Psoas muscle (tissue), 7 donors: ENCODE measurements at regions not wholly inside any gene's neighbourhood (a gene's known extent, or its start where the extent isn't known, plus 50 kb on each side); places are given as distances from the start of the nearest gene placed in this dataset.

Source experiments
- ATAC-seq, 4 donors: fragments of 200-7000 bp; cut with Tn5 transposase; one replicate each; pipeline ENCODE4 v1.9.1; 2020; ENCODE audit warnings: moderate library complexity in 3 of 4, mild to moderate bottlenecking in 2 of 4
- DNase-seq, 2 donors: peaks; one replicate each; pipeline ENCODE4 v3.0.0-alpha.2; 2020
- H3K27ac ChIP-seq: fragments of 200-600 bp; one replicate; pipeline ENCODE4 v1.8.0; 2022
- H3K27me3 ChIP-seq, 3 donors: fragments of 200-600 bp in 1 of 3; one replicate each; pipeline versions ENCODE4 v1.6.1 to v1.8.0; 2013 to 2022; ENCODE audit warnings: low read length in 2 of 3, mild to moderate bottlenecking in 2 of 3, moderate library complexity in 1 of 3; ENCODE audit not compliant: insufficient read depth in 3 of 3
- H3K36me3 ChIP-seq, 2 donors: fragments of 200-600 bp in 1 of 2; one replicate each; pipeline versions ENCODE4 v1.6.1 to v1.8.0; 2013 to 2022; ENCODE audit warnings: low read depth in 1 of 2, mild to moderate bottlenecking in 1 of 2, moderate library complexity in 1 of 2; ENCODE audit not compliant: insufficient read depth in 1 of 2
- H3K4me1 ChIP-seq: fragments of 200-600 bp; one replicate; pipeline ENCODE4 v1.8.0; 2022
- H3K4me3 ChIP-seq: fragments of 200-600 bp; one replicate; pipeline ENCODE4 v1.8.0; 2022; ENCODE audit warnings: mild to moderate bottlenecking
- H3K9me3 ChIP-seq: fragments of 200-600 bp; one replicate; pipeline ENCODE4 v1.8.0; 2022
- CTCF ChIP-seq: fragments of 200-600 bp; IDR thresholded peaks from one replicate; pipeline ENCODE4 v1.8.0; 2022; ENCODE audit warnings: antibody characterized with exemption
- WGBS, 3 donors: extraction: QIAGEN DNeasy Blood & Tissue Kit; methylation state at CpG; one replicate each; pipeline versions ENCODE4 v1.1.6 to v1.1.7; 2013; 5-methylcytosine and 5-hydroxymethylcytosine counted together
- intact Hi-C, 2 donors: fragments of 100-400 bp; cut with DNase I; formaldehyde crosslinking; loops; one replicate each; pipeline versions ENCODE4 v1.11.0 to v1.14.2; 2022
- donor health status: healthy with polysubstance abuse.
- donor health status: DM: no; HTN: no; CAD: no; lungs with moderate emphysema.
- donor health status: Bipolar disorder and iron deficiency.
- donor health status: healthy.
- donor health status: DM: yes; HTN: yes; CAD: no.
- donor health status: DM: no; HTN: no; CAD: no.
- donor health status: DM: yes; HTN: yes; CAD: no.

GRCh38 chr21:16258844-16259611 is 529.2 kb downstream of the USP25 start:
- no peak for TF ChIP-seq CTCF
- Histone ChIP-seq H3K4me1 (peaks cover 14% of the 10 kb centered on the region), H3K9me3 (no peaks in the 10 kb centered on the region), H3K4me3 (peak overlapping the region; percentile 50), H3K36me3 (no peaks in the 10 kb centered on the region), H3K27ac (peak overlapping the region; percentile 82), H3K27me3 (no peaks in the 10 kb centered on the region)
- ATAC-seq, result peak; percentile 96 to 98 (median 97)
- 41 to 55% (median 43%) methylated on average over 7 of the region's 7 CpGs for WGBS, 3 donors
- intact Hi-C loops, result loop anchor here in 1 of 2 donors (5.0 to 10.0 kb wide), 2 partner anchors 56 to 57 kb away; no protein-coding TSS in a partner anchor
- no peak for DNase-seq

- Histone ChIP-seq H3K27me3 (no peaks in the 10 kb centered on the region), H3K4me1 (peaks cover 8% of the 10 kb centered on the region), H3K36me3 (no peaks in the 10 kb centered on the region), H3K27ac (no peak overlapping the region), H3K4me3 (no peak overlapping the region), H3K9me3 (no peaks in the 10 kb centered on the region)
- ATAC-seq (no peak), DNase-seq (no peak)
- intact Hi-C loops, result loop anchor here in 1 of 2 donors (5.0 kb wide), 1 partner anchor 65 kb away; no protein-coding TSS in a partner anchor
- no peak for TF ChIP-seq CTCF
These were observed 532.3 kb downstream of the USP25 start for GRCh38 chr21:16262091-16262490.

- DNase-seq, result no peak
- Histone ChIP-seq H3K27me3 (no peaks in the 10 kb centered on the region), H3K4me1 (no peaks in the 10 kb centered on the region), H3K36me3 (no peaks in the 10 kb centered on the region), H3K9me3 (no peaks in the 10 kb centered on the region), H3K4me3 (no peak overlapping the region), H3K27ac (no peak overlapping the region)
- TF ChIP-seq CTCF, result no peak
- 56 to 65% (median 57%) methylated on average over 4 of the region's 4 CpGs for WGBS, 3 donors
- ATAC-seq, result peak in 1 of 4 donors; percentile 25
- intact Hi-C loops, result loop anchor here in 1 of 2 donors (5.0 kb wide), 1 partner anchor 67 kb away; no protein-coding TSS in a partner anchor
These were observed 534.5 kb downstream of the USP25 start for GRCh38 chr21:16264319-16264718.

- no peak for ATAC-seq
- Histone ChIP-seq H3K4me1 (no peaks in the 10 kb centered on the region), H3K4me3 (no peak overlapping the region), H3K27ac (no peak overlapping the region), H3K9me3 (no peaks in the 10 kb centered on the region), H3K36me3 (no peaks in the 10 kb centered on the region), H3K27me3 (no peaks in the 10 kb centered on the region)
- no peak for TF ChIP-seq CTCF
- intact Hi-C loops, result no loop called here
- no peak for DNase-seq
- WGBS, 3 donors, result 89 to 98% (median 94%) methylated on average over 1 of the region's 1 CpG
These were observed 539.7 kb downstream of the USP25 start for GRCh38 chr21:16269476-16269875.
